C4-2B (cell line): ENCODE measurements at regions not wholly inside any gene's neighbourhood (a gene's known extent, or its start where the extent isn't known, plus 50 kb on each side); places are given as distances from the start of the nearest gene placed in this dataset.

ENCODE experiments used
- CTCF ChIP-seq: fragments of 450-650 bp; conservative IDR thresholded peaks from 2 replicates; pipeline ENCODE4 v1.5.1; 2017; ENCODE audit warnings: mild to moderate bottlenecking
- ZFX ChIP-seq: fragments of 450-650 bp; IDR thresholded peaks from 2 replicates; pipeline ENCODE4 v1.6.1; 2017

- TF ChIP-seq CTCF (no peak), ZFX (no peak)
Observed at GRCh38 chr16:48999508-48999907, 282.1 kb downstream of the CBLN1 start.
